22Rv1 (cell line): ENCODE measurements at regions not wholly inside any gene's neighbourhood (a gene's known extent, or its start where the extent isn't known, plus 50 kb on each side); places are given as distances from the start of the nearest gene placed in this dataset.

Source experiments
- CTCF ChIP-seq: fragments of 450-650 bp; IDR thresholded peaks from 2 replicates; pipeline ENCODE4 v1.5.1; 2017; ENCODE audit warnings: mild to moderate bottlenecking
- ZFX ChIP-seq: fragments of 450-650 bp; IDR thresholded peaks from 2 replicates; pipeline ENCODE4 v1.6.1; 2017; ENCODE audit warnings: antibody characterized with exemption, borderline replicate concordance

GRCh38 chr20:48302844-48303542, 517.7 kb upstream of the SULF2 start:
- TF ChIP-seq CTCF = no peak
- no peak for TF ChIP-seq ZFX
